IMR-90 (cell line): ENCODE measurements at regions not wholly inside any gene's neighbourhood (a gene's known extent, or its start where the extent isn't known, plus 50 kb on each side); places are given as distances from the start of the nearest gene placed in this dataset.

Experiments used
- BHLHE40 ChIP-seq: fragments of 150-350 bp; IDR thresholded peaks from 2 replicates; pipeline ENCODE4 v1.6.1; 2016; ENCODE audit warnings: mild to moderate bottlenecking, low read depth, low read length
- CHD1 ChIP-seq: IDR thresholded peaks from 2 replicates; pipeline ENCODE4 v1.6.1; 2012; ENCODE audit warnings: low read depth, low read length, improper control_type of control experiment
- CTCF ChIP-seq: conservative IDR thresholded peaks from 2 replicates; pipeline ENCODE4 v1.5.1; 2012; ENCODE audit warnings: mild to moderate bottlenecking, low read depth, low read length, improper control_type of control experiment
- ELK1 ChIP-seq: fragments of 150-350 bp; IDR thresholded peaks from 2 replicates; pipeline ENCODE4 v1.6.1; 2016; ENCODE audit warnings: low read depth, mild to moderate bottlenecking, low read length, moderate library complexity, borderline replicate concordance
- FOS ChIP-seq: fragments of 150-350 bp; IDR thresholded peaks from 2 replicates; pipeline ENCODE4 v1.6.1; 2016; ENCODE audit warnings: low read depth, low read length
- MAZ ChIP-seq: IDR thresholded peaks from 2 replicates; pipeline ENCODE4 v1.6.1; 2012; ENCODE audit warnings: low read depth, mild to moderate bottlenecking, low read length, improper control_type of control experiment, moderate library complexity, borderline replicate concordance
- NFE2L2 ChIP-seq: fragments of 150-350 bp; IDR thresholded peaks from 2 replicates; pipeline ENCODE4 v1.6.1; 2016; ENCODE audit warnings: low read depth, mild to moderate bottlenecking, low read length
- POLR2A ChIP-seq: IDR thresholded peaks from 2 replicates; pipeline ENCODE4 v1.6.1; 2012; ENCODE audit warnings: mild to moderate bottlenecking, low read depth, low read length

GRCh38 chrX:34809096-34809495, 133.5 kb upstream of the FAM47B start:
- TF ChIP-seq CTCF (no peak), POLR2A (no peak), CHD1 (no peak), BHLHE40 (no peak), ELK1 (no peak), FOS (no peak), NFE2L2 (no peak), MAZ (no peak)
